ENCODE measurements at regions not wholly inside any gene's neighbourhood (a gene's known extent, or its start where the extent isn't known, plus 50 kb on each side); places are given as distances from the start of the nearest gene placed in this dataset.

GRCh38 chr12:88327276-88327675 is 185.2 kb downstream of the TMTC3 start:
- TF ChIP-seq CTCF (IDR thresholded peaks at IDR 0.05) (no peak), POLR2A (IDR thresholded peaks at IDR 0.05) (no peak)
- H3K4me3 ChIP-seq = no peak overlapping the region
- intact Hi-C loops (cut with DNase I) = no loop called here
- H3K36me3 ChIP-seq (replicated peaks in 1 of 2) = no peaks in the 10 kb centered on the region
- no peak for DNase-seq
- no peaks in the 10 kb centered on the region for H3K27me3 ChIP-seq
- H3K9me3 ChIP-seq (replicated peaks in 1 of 3) = no peaks in the 10 kb centered on the region
- no peaks in the 10 kb centered on the region for H3K4me1 ChIP-seq (replicated peaks in 1 of 2)
- no peak overlapping the region for H3K27ac ChIP-seq
- 86 to 97% (median 93%) methylated on average over 1 of the region's 1 CpG for WGBS, 4 donors

GRCh38 chr12:88328090-88328489 is 186.0 kb downstream of the TMTC3 start:
- TF ChIP-seq POLR2A (IDR thresholded peaks at IDR 0.05) = no peak
- no peak for TF ChIP-seq CTCF (IDR thresholded peaks at IDR 0.05)
- Histone ChIP-seq H3K9me3 (replicated peaks in 1 of 3) (no peaks in the 10 kb centered on the region), H3K27ac (no peak overlapping the region), H3K4me3 (no peak overlapping the region), H3K4me1 (replicated peaks in 1 of 2) (no peaks in the 10 kb centered on the region), H3K27me3 (no peaks in the 10 kb centered on the region), H3K36me3 (replicated peaks in 1 of 2) (no peaks in the 10 kb centered on the region)
- WGBS, 4 donors = 74 to 82% (median 78%) methylated on average over 3 of the region's 3 CpGs
- DNase-seq = no peak
- intact Hi-C loops (cut with DNase I) = no loop called here

- intact Hi-C loops (cut with DNase I) = no loop called here
- TF ChIP-seq POLR2A (IDR thresholded peaks at IDR 0.05) = no peak
- no peak for TF ChIP-seq CTCF (IDR thresholded peaks at IDR 0.05)
- Histone ChIP-seq H3K36me3 (replicated peaks in 1 of 2) (no peaks in the 10 kb centered on the region), H3K4me1 (replicated peaks in 1 of 2) (no peaks in the 10 kb centered on the region), H3K27me3 (no peaks in the 10 kb centered on the region), H3K9me3 (replicated peaks in 1 of 3) (no peaks in the 10 kb centered on the region), H3K4me3 (no peak overlapping the region), H3K27ac (no peak overlapping the region)
- DNase-seq = no peak
Observed at GRCh38 chr12:88329833-88330232, 187.7 kb downstream of the TMTC3 start.

GRCh38 chr12:88334271-88334670 is 192.2 kb downstream of the TMTC3 start:
- no peak overlapping the region for H3K27ac ChIP-seq
- WGBS, 4 donors = 78 to 84% (median 81%) methylated on average over 3 of the region's 3 CpGs
- DNase-seq = no peak

More at GRCh38 chr12:88334271-88334670, 192.2 kb downstream of the TMTC3 start:
- Histone ChIP-seq H3K27me3 (no peaks in the 10 kb centered on the region), H3K4me3 (no peak overlapping the region), H3K36me3 (replicated peaks in 1 of 2) (no peaks in the 10 kb centered on the region), H3K9me3 (replicated peaks in 1 of 3) (no peaks in the 10 kb centered on the region), H3K4me1 (replicated peaks in 1 of 2) (no peaks in the 10 kb centered on the region)
- no peak for TF ChIP-seq CTCF (IDR thresholded peaks at IDR 0.05)
- TF ChIP-seq POLR2A (IDR thresholded peaks at IDR 0.05) = no peak
- intact Hi-C loops (cut with DNase I) = no loop called here

Measured in adrenal gland (tissue), 9 donors.